ENCODE measurements at regions not wholly inside any gene's neighbourhood (a gene's known extent, or its start where the extent isn't known, plus 50 kb on each side); places are given as distances from the start of the nearest gene placed in this dataset.

DNA sequence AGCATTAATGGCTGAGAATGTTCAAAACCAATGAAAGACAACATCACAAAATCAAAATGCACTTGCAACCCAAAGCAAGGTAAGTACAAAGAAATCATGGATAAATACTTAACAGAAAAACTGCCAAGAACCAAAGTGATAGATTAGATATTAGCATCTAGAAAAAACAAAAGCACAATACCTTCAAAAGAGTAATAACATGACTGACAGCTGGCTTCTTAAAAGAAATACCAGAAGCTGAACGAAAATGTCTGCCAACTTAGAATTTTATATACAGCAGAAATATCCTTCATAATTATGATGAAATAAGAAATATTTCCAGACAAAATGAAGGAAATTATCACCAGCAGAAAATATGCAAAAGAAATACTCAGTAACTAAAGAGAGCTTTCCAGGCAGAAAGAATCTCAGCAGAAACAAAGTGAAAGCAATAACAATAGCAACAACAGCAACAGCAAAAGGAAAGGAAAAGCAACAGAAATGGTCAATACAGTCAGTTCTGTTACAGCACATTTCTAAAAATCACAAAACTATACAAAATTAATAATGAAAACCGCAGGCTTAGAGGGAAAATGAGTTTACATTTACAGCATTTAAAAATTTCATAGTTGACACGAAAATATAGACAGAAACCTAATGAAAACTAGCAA lies 121.5 kb upstream of the MAN1A1 start (continued):
- TF ChIP-seq MTA1 (CRISPR knock-in tag; IDR thresholded peaks at IDR 0.05; ENCODE audit: borderline replicate concordance), result no peak

DNA sequence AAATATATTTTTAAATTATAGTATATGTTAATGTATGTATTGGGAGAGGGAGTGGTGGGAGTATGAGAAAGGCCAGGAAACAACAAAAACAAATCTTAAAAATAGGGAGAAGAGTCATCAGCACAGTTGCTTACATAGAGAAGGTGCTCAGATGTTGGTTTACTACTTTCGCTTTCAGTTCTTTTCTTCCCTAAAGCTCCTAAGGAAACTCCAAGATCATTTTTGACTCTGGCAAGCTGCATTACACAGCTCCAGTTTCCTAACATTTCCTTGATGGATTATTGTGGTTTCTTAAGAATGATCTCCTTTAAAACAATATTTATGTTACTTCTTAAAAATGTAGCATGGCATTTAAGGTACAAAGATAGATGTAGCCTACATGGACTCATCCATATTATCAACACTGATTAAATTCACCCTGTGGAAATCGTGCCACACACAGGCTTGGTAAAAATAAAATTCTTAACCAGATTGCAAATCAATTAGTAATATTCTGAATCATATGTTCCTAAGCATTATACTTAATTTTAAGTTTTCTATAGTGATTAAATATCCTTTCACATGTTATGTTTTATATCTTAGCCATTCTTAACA lies 118.0 kb upstream of the MAN1A1 start:
- no peak for ATAC-seq
- Histone ChIP-seq H3K27me3 (ENCODE audit: control insufficient read depth in 1 of 2, insufficient read depth in 2 of 2, low read length in 2 of 2) (no peaks in the 10 kb centered on the region), H2AFZ (ENCODE audit: low read length) (no peak overlapping the region), H4K20me1 (ENCODE audit: insufficient read depth, low read length) (no peaks in the 10 kb centered on the region), H3K9ac (ENCODE audit: insufficient read depth, low read depth, low read length) (no peak overlapping the region), H3K4me1 (ENCODE audit: insufficient read depth, low read length) (no peaks in the 10 kb centered on the region), H3K79me2 (ENCODE audit: insufficient read depth, low read length) (no peaks in the 10 kb centered on the region), H3K4me3 (replicated peaks in 1 of 3; ENCODE audit: insufficient read depth in 1 of 3, low read depth in 2 of 3, low read length in 3 of 3) (no peak overlapping the region), H3K36me3 (replicated peaks in 1 of 2; ENCODE audit: control insufficient read depth in 1 of 2, insufficient read depth in 2 of 2, low read length in 2 of 2) (no peaks in the 10 kb centered on the region), H3K9me3 (ENCODE audit: low read length) (no peaks in the 10 kb centered on the region), H3K27ac (ENCODE audit: extremely low read length, insufficient read depth, low read length) (no peak overlapping the region), H3K4me2 (ENCODE audit: low read depth, low read length) (no peak overlapping the region)
- FAIRE-seq, result no peak
- ChIA-PET CTCF (ENCODE audit: low intra/inter-chr PET ratio, low total read pairs) (no interaction called here), POLR2A (no interaction called here)
- DNase-seq (ENCODE audit: low spot score), result no peak
- intact Hi-C loops (cut with micrococcal nuclease; ENCODE audit: unreplicated experiment), result no loop called here
- 8% methylated on average over 2 of the region's 2 CpGs for WGBS (ENCODE audit: low lambda C conversion rate)
- in situ Hi-C loops (cut with HindIII; ENCODE audit: extremely low pct_ligation_motif_present, low pct_unique_long_range_greater_than_20kb), result no loop called here
- no TSS peak for BruUV-seq (replicated peaks)
- no peak for TF ChIP-seq MTA1 (CRISPR knock-in tag; IDR thresholded peaks at IDR 0.05; ENCODE audit: borderline replicate concordance)
- TF ChIP-seq PCBP2 (optimal IDR thresholded peaks at IDR 0.05; ENCODE audit: low read depth, low read length, poor library complexity, severe bottlenecking), result no peak
- no peak for TF ChIP-seq MEF2D (CRISPR knock-in tag; IDR thresholded peaks at IDR 0.05)
- TF ChIP-seq, protein P1, sequence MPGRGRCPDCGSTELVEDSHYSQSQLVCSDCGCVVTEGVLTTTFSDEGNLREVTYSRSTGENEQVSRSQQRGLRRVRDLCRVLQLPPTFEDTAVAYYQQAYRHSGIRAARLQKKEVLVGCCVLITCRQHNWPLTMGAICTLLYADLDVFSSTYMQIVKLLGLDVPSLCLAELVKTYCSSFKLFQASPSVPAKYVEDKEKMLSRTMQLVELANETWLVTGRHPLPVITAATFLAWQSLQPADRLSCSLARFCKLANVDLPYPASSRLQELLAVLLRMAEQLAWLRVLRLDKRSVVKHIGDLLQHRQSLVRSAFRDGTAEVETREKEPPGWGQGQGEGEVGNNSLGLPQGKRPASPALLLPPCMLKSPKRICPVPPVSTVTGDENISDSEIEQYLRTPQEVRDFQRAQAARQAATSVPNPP (CRISPR knock-in tag; IDR thresholded peaks at IDR 0.05), result no peak
- TF ChIP-seq, protein P2, sequence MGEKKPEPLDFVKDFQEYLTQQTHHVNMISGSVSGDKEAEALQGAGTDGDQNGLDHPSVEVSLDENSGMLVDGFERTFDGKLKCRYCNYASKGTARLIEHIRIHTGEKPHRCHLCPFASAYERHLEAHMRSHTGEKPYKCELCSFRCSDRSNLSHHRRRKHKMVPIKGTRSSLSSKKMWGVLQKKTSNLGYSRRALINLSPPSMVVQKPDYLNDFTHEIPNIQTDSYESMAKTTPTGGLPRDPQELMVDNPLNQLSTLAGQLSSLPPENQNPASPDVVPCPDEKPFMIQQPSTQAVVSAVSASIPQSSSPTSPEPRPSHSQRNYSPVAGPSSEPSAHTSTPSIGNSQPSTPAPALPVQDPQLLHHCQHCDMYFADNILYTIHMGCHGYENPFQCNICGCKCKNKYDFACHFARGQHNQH (CRISPR knock-in tag; IDR thresholded peaks at IDR 0.05), result no peak
- TF ChIP-seq, protein P3, sequence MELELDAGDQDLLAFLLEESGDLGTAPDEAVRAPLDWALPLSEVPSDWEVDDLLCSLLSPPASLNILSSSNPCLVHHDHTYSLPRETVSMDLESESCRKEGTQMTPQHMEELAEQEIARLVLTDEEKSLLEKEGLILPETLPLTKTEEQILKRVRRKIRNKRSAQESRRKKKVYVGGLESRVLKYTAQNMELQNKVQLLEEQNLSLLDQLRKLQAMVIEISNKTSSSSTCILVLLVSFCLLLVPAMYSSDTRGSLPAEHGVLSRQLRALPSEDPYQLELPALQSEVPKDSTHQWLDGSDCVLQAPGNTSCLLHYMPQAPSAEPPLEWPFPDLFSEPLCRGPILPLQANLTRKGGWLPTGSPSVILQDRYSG (CRISPR knock-in tag; IDR thresholded peaks at IDR 0.05), result no peak
- TF ChIP-seq, protein P4, sequence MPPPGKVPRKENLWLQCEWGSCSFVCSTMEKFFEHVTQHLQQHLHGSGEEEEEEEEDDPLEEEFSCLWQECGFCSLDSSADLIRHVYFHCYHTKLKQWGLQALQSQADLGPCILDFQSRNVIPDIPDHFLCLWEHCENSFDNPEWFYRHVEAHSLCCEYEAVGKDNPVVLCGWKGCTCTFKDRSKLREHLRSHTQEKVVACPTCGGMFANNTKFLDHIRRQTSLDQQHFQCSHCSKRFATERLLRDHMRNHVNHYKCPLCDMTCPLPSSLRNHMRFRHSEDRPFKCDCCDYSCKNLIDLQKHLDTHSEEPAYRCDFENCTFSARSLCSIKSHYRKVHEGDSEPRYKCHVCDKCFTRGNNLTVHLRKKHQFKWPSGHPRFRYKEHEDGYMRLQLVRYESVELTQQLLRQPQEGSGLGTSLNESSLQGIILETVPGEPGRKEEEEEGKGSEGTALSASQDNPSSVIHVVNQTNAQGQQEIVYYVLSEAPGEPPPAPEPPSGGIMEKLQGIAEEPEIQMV (CRISPR knock-in tag; IDR thresholded peaks at IDR 0.05; ENCODE audit: low read depth), result no peak
- TF ChIP-seq ZC3H13 (CRISPR knock-in tag; IDR thresholded peaks at IDR 0.05), result no peak
- no peak for TF ChIP-seq AGO1 (IDR thresholded peaks at IDR 0.05; ENCODE audit: low read depth, low read length, poor library complexity, severe bottlenecking)
- TF ChIP-seq GTF2F1 (IDR thresholded peaks at IDR 0.05; ENCODE audit: low read length), result no peak
- TF ChIP-seq, protein P5, sequence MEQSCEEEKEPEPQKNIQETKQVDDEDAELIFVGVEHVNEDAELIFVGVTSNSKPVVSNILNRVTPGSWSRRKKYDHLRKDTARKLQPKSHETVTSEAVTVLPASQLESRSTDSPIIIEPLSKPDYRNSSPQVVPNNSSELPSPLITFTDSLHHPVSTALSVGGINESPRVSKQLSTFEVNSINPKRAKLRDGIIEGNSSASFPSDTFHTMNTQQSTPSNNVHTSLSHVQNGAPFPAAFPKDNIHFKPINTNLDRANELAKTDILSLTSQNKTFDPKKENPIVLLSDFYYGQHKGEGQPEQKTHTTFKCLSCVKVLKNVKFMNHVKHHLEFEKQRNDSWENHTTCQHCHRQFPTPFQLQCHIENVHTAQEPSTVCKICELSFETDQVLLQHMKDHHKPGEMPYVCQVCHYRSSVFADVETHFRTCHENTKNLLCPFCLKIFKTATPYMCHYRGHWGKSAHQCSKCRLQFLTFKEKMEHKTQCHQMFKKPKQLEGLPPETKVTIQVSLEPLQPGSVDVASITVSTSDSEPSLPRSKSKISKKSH (CRISPR knock-in tag; IDR thresholded peaks at IDR 0.05; ENCODE audit: borderline replicate concordance), result no peak
- no peak for TF ChIP-seq NPAS2 (CRISPR knock-in tag; IDR thresholded peaks at IDR 0.05; ENCODE audit: borderline replicate concordance)
- no peak for TF ChIP-seq ADNP (CRISPR knock-in tag; IDR thresholded peaks at IDR 0.05)
- no peak for TF ChIP-seq DNMT3B (CRISPR knock-in tag; conservative IDR thresholded peaks at IDR 0.05)
